DND-41 (cell line): ENCODE measurements at regions not wholly inside any gene's neighbourhood (a gene's known extent, or its start where the extent isn't known, plus 50 kb on each side); places are given as distances from the start of the nearest gene placed in this dataset.

Experiments used
- EZH2 ChIP-seq: IDR thresholded peaks from 3 replicates; pipeline ENCODE4 v1.6.1; 2012; ENCODE audit warnings: borderline replicate concordance, low read depth, mild to moderate bottlenecking, moderate library complexity, low read length, inconsistent platforms; ENCODE audit not compliant: severe bottlenecking
- TF ChIP-seq, protein P1 (sequence below): IDR thresholded peaks from 2 replicates; pipeline ENCODE4 v1.5.1; 2012; ENCODE audit warnings: borderline replicate concordance, low read length, moderate library complexity, mild to moderate bottlenecking; ENCODE audit not compliant: poor library complexity, severe bottlenecking; ENCODE audit errors: extremely low read depth

GRCh38 chr10:86594535-86594934 lies 59.8 kb upstream of the OPN4 start:
- TF ChIP-seq, protein P1, sequence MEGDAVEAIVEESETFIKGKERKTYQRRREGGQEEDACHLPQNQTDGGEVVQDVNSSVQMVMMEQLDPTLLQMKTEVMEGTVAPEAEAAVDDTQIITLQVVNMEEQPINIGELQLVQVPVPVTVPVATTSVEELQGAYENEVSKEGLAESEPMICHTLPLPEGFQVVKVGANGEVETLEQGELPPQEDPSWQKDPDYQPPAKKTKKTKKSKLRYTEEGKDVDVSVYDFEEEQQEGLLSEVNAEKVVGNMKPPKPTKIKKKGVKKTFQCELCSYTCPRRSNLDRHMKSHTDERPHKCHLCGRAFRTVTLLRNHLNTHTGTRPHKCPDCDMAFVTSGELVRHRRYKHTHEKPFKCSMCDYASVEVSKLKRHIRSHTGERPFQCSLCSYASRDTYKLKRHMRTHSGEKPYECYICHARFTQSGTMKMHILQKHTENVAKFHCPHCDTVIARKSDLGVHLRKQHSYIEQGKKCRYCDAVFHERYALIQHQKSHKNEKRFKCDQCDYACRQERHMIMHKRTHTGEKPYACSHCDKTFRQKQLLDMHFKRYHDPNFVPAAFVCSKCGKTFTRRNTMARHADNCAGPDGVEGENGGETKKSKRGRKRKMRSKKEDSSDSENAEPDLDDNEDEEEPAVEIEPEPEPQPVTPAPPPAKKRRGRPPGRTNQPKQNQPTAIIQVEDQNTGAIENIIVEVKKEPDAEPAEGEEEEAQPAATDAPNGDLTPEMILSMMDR: no peak
- no peak for TF ChIP-seq EZH2
